ENCODE measurements at regions not wholly inside any gene's neighbourhood (a gene's known extent, or its start where the extent isn't known, plus 50 kb on each side); places are given as distances from the start of the nearest gene placed in this dataset.

DNA sequence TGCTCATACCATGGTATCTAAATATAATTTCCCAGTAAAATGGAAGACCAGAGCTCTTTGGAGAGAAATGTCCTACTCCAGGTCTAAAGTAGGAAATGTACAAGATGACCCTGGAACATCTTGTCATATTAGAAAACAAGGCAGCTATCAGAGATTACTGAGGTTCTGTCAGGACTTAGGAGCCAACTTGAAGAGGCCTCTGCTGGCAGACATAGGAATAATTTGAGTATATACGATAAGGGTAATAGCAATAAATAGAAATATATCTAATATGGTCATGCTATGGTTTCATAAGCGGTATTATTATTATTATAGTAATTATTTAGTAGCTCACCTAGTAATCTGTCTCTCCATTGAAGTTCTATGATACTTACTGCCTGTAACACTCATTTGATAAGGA lies 224.2 kb downstream of the SOX2 start:
- TF ChIP-seq, protein P1, sequence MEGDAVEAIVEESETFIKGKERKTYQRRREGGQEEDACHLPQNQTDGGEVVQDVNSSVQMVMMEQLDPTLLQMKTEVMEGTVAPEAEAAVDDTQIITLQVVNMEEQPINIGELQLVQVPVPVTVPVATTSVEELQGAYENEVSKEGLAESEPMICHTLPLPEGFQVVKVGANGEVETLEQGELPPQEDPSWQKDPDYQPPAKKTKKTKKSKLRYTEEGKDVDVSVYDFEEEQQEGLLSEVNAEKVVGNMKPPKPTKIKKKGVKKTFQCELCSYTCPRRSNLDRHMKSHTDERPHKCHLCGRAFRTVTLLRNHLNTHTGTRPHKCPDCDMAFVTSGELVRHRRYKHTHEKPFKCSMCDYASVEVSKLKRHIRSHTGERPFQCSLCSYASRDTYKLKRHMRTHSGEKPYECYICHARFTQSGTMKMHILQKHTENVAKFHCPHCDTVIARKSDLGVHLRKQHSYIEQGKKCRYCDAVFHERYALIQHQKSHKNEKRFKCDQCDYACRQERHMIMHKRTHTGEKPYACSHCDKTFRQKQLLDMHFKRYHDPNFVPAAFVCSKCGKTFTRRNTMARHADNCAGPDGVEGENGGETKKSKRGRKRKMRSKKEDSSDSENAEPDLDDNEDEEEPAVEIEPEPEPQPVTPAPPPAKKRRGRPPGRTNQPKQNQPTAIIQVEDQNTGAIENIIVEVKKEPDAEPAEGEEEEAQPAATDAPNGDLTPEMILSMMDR (IDR thresholded peaks at IDR 0.05) = no peak
- TF ChIP-seq POLR2A (IDR thresholded peaks at IDR 0.05) = no peak

Data from suprapubic skin (tissue), 3 donors.